H1 (cell line): ENCODE measurements at regions not wholly inside any gene's neighbourhood (a gene's known extent, or its start where the extent isn't known, plus 50 kb on each side); places are given as distances from the start of the nearest gene placed in this dataset.

Source experiments
- CTCF ChIA-PET: fragments of 300-600 bp; sonication (Branson Sonifier 250); formaldehyde crosslinking; loops from one replicate; lab custom pipeline; 2021; ENCODE audit not compliant: partially characterized antibody; lab: Charles Lee
- POLR2A ChIA-PET: fragments of 300-600 bp; sonication (Branson Sonifier 250); formaldehyde crosslinking; loops from one replicate; lab custom pipeline; 2021; ENCODE audit warnings: inconsistent platforms; ENCODE audit not compliant: partially characterized antibody; lab: Charles Lee
- DNase-seq, 2 experiments: peaks; one replicate each; pipeline versions ENCODE4 v3.0.0 to v3.0.0-alpha.2; 2010 to 2022; ENCODE audit warnings: low spot score in 2 of 2, low read depth in 1 of 2, mixed read lengths in 1 of 2
- FAIRE-seq: peaks from 2 replicates; lab custom pipeline; 2011; peaks lifted over from hg19 to GRCh38; lab: Jason Lieb, UNC
- H2AFZ ChIP-seq: 2 replicates; pipeline ENCODE4 v1.8.1; 2012; ENCODE audit warnings: low read length, inconsistent platforms
- H2AK5ac ChIP-seq: 2 replicates; pipeline ENCODE4 v1.6.1; 2013; ENCODE audit warnings: low read depth, low read length
- H2BK120ac ChIP-seq: replicated peaks from 2 replicates; pipeline ENCODE3; 2013; ENCODE audit warnings: low read depth, low read length, inconsistent platforms
- H2BK12ac ChIP-seq: 2 replicates; pipeline ENCODE4 v1.6.1; 2013; ENCODE audit warnings: low read depth, low read length
- H2BK15ac ChIP-seq: 2 replicates; pipeline ENCODE4 v1.6.1; 2013; ENCODE audit warnings: low read length
- H2BK20ac ChIP-seq: 2 replicates; pipeline ENCODE4 v1.6.1; 2013; ENCODE audit warnings: low read length
- H2BK5ac ChIP-seq: 2 replicates; pipeline ENCODE4 v1.6.1; 2013; ENCODE audit warnings: low read depth, low read length
- H3K14ac ChIP-seq: 2 replicates; pipeline ENCODE4 v1.6.1; 2013; ENCODE audit warnings: inconsistent platforms; ENCODE audit not compliant: insufficient read length
- H3K18ac ChIP-seq: 2 replicates; pipeline ENCODE4 v1.6.1; 2013; ENCODE audit warnings: low read length; ENCODE audit errors: extremely low read depth
- H3K23ac ChIP-seq: 2 replicates; pipeline ENCODE4 v1.6.1; 2013; ENCODE audit warnings: inconsistent platforms; ENCODE audit not compliant: insufficient read length
- H3K23me2 ChIP-seq: 2 replicates; pipeline ENCODE4 v1.6.1; 2013; ENCODE audit warnings: low read depth, low read length
- H3K27ac ChIP-seq: 2 replicates; pipeline ENCODE4 v1.6.1; 2011; ENCODE audit warnings: low read depth, low read length, inconsistent platforms
- H3K27me3 ChIP-seq, 4 experiments: replicated peaks in 1 of 4; 1 replicate in 1 of 4; 2 replicates in 3 of 4; pipeline versions ENCODE4 v1.6.1 to v1.8.1; 2011 to 2013; ENCODE audit warnings: low read length in 3 of 4, mild to moderate bottlenecking in 3 of 4, inconsistent platforms in 2 of 4, mixed read lengths in 2 of 4, moderate library complexity in 1 of 4; ENCODE audit not compliant: control insufficient read depth in 3 of 4, insufficient read depth in 3 of 4; ENCODE audit errors: extremely low read depth in 1 of 4
- H3K36me3 ChIP-seq, 4 experiments: 2 replicates each; pipeline versions ENCODE4 v1.6.1 to v1.8.1; 2011 to 2013; ENCODE audit warnings: mild to moderate bottlenecking in 4 of 4, low read length in 3 of 4, moderate library complexity in 2 of 4, control low read depth in 1 of 4, inconsistent platforms in 1 of 4; ENCODE audit not compliant: insufficient read depth in 4 of 4, control insufficient read depth in 2 of 4
- H3K4ac ChIP-seq: replicated peaks from 2 replicates; pipeline ENCODE3; 2013; ENCODE audit warnings: low read length, low read depth, mixed read lengths, inconsistent platforms; ENCODE audit not compliant: insufficient read length
- H3K4me1 ChIP-seq, 4 experiments: replicated peaks in 1 of 4; 1 replicate in 1 of 4; 2 replicates in 3 of 4; pipeline versions ENCODE4 v1.6.1 to v1.8.1; 2011 to 2013; ENCODE audit warnings: low read length in 3 of 4, inconsistent platforms in 2 of 4, mixed read lengths in 1 of 4; ENCODE audit not compliant: insufficient read depth in 4 of 4, control insufficient read depth in 3 of 4
- H3K4me2 ChIP-seq, 2 experiments: 2 replicates each; pipeline versions ENCODE4 v1.6.1 to v1.8.1; 2011 to 2013; ENCODE audit warnings: low read depth in 2 of 2, low read length in 2 of 2, control low read depth in 1 of 2, inconsistent platforms in 1 of 2, mild to moderate bottlenecking in 1 of 2; ENCODE audit not compliant: insufficient read depth in 1 of 2
- H3K4me3 ChIP-seq, 4 experiments: fragments of 200-600, 300-600 bp in 1 of 4; sonication (generic), shearing (Covaris generic), sonication (Bioruptor Twin) in 1 of 4; 2 replicates each; pipeline versions ENCODE4 v1.5.1 to v1.8.1; 2011 to 2016; ENCODE audit warnings: low read length in 4 of 4, low read depth in 3 of 4, control low read depth in 2 of 4, inconsistent platforms in 2 of 4, mild to moderate bottlenecking in 2 of 4, mixed read lengths in 1 of 4, moderate library complexity in 1 of 4; ENCODE audit not compliant: insufficient read depth in 2 of 4; ENCODE audit errors: extremely low read depth in 1 of 4
- H3K56ac ChIP-seq: replicated peaks from 2 replicates; pipeline ENCODE3; 2013; ENCODE audit warnings: low read depth, mild to moderate bottlenecking, mixed read lengths, low read length, inconsistent platforms; ENCODE audit not compliant: insufficient read length
- H3K79me1 ChIP-seq: 2 replicates; pipeline ENCODE4 v1.6.1; 2013; ENCODE audit warnings: low read depth, low read length, control low read depth
- H3K79me2 ChIP-seq, 2 experiments: 2 replicates each; pipeline versions ENCODE4 v1.6.1 to v1.8.1; 2012 to 2013; ENCODE audit warnings: low read length in 2 of 2, mild to moderate bottlenecking in 2 of 2, inconsistent platforms in 1 of 2; ENCODE audit not compliant: insufficient read depth in 2 of 2, control insufficient read depth in 1 of 2
- H3K9ac ChIP-seq, 4 experiments: replicated peaks in 1 of 4; 1 replicate in 1 of 4; 2 replicates in 3 of 4; pipeline versions ENCODE4 v1.6.1 to v1.8.1; 2011 to 2013; ENCODE audit warnings: low read depth in 3 of 4, low read length in 3 of 4, control low read depth in 2 of 4, mild to moderate bottlenecking in 2 of 4, moderate library complexity in 2 of 4, inconsistent platforms in 1 of 4; ENCODE audit errors: extremely low read depth in 1 of 4
- H3K9me3 ChIP-seq, 2 experiments: 2 replicates each; pipeline versions ENCODE4 v1.6.1 to v1.8.1; 2012 to 2013; ENCODE audit warnings: mild to moderate bottlenecking in 2 of 2, moderate library complexity in 2 of 2, control low read depth in 1 of 2, inconsistent platforms in 1 of 2, low read depth in 1 of 2, low read length in 1 of 2, mixed read lengths in 1 of 2; ENCODE audit not compliant: insufficient read depth in 2 of 2
- H4K20me1 ChIP-seq, 2 experiments: replicated peaks in 1 of 2; 2 replicates each; pipeline versions ENCODE3 to v1.8.1; 2011 to 2013; ENCODE audit warnings: inconsistent platforms in 2 of 2, low read length in 2 of 2, mild to moderate bottlenecking in 1 of 2; ENCODE audit not compliant: insufficient read depth in 2 of 2, control insufficient read depth in 1 of 2
- H4K5ac ChIP-seq: 2 replicates; pipeline ENCODE4 v1.6.1; 2013; ENCODE audit warnings: low read length, low read depth, mixed read lengths, inconsistent platforms; ENCODE audit not compliant: insufficient read length
- H4K8ac ChIP-seq: 2 replicates; pipeline ENCODE4 v1.8.0; 2013; ENCODE audit warnings: mild to moderate bottlenecking, moderate library complexity, low read length, inconsistent platforms; ENCODE audit not compliant: insufficient read depth; ENCODE audit errors: extremely low read depth
- H4K91ac ChIP-seq: replicated peaks from 2 replicates; pipeline ENCODE3; 2013; ENCODE audit warnings: low read length, mixed read lengths, inconsistent platforms; ENCODE audit not compliant: insufficient read length
- GABPA ChIP-seq: IDR thresholded peaks from 2 replicates; pipeline ENCODE4 v1.6.1; 2011; ENCODE audit warnings: mild to moderate bottlenecking, low read length, moderate library complexity, borderline replicate concordance; ENCODE audit not compliant: insufficient read depth
- JUN ChIP-seq: IDR thresholded peaks from 2 replicates; pipeline ENCODE4 v1.6.1; 2011; ENCODE audit warnings: low read depth, mild to moderate bottlenecking, improper control_type of control experiment, low read length
- JUND ChIP-seq: IDR thresholded peaks from 2 replicates; pipeline ENCODE4 v1.6.1; 2011; ENCODE audit warnings: mild to moderate bottlenecking, improper control_type of control experiment, low read length
- KDM1A ChIP-seq: fragments of 200-600, 300-600 bp; sonication (generic); IDR thresholded peaks from 2 replicates; pipeline ENCODE4 v1.7.1; 2016; ENCODE audit warnings: mild to moderate bottlenecking, low read length, borderline replicate concordance
- RAD21 ChIP-seq, 2 experiments: IDR thresholded peaks in 1 of 2; conservative IDR thresholded peaks in 1 of 2; 2 replicates each; pipeline ENCODE4 v1.6.1; 2011; ENCODE audit warnings: low read depth in 2 of 2, low read length in 2 of 2, improper control_type of control experiment in 1 of 2, inconsistent platforms in 1 of 2, mild to moderate bottlenecking in 1 of 2, moderate library complexity in 1 of 2
- RBBP5 ChIP-seq: IDR thresholded peaks from 2 replicates; pipeline ENCODE4 v1.7.1; 2012; ENCODE audit warnings: low read depth, mild to moderate bottlenecking, inconsistent platforms, low read length, moderate library complexity, borderline replicate concordance
- RFX5 ChIP-seq: IDR thresholded peaks from 2 replicates; pipeline ENCODE4 v1.6.1; 2011; ENCODE audit warnings: low read depth, low read length, improper control_type of control experiment, borderline replicate concordance
- SIRT6 ChIP-seq: IDR thresholded peaks from one replicate; pipeline ENCODE4 v1.7.1; 2012; ENCODE audit warnings: low read length, inconsistent platforms
- SIX5 ChIP-seq: IDR thresholded peaks from 2 replicates; pipeline ENCODE4 v1.6.1; 2011; ENCODE audit warnings: mild to moderate bottlenecking, low read depth, low read length
- SP2 ChIP-seq: IDR thresholded peaks from 2 replicates; pipeline ENCODE4 v1.6.1; 2012; ENCODE audit warnings: mild to moderate bottlenecking, low read length, inconsistent platforms
- SUZ12 ChIP-seq: fragments of 200-600 bp; sonication (generic); IDR thresholded peaks from 2 replicates; pipeline ENCODE4 v1.6.1; 2012; ENCODE audit warnings: mild to moderate bottlenecking, inconsistent platforms, low read length, moderate library complexity, mixed read lengths
- YY1 ChIP-seq: IDR thresholded peaks from 2 replicates; pipeline ENCODE4 v1.6.1; 2011; ENCODE audit warnings: low read depth, mild to moderate bottlenecking, low read length
- WGBS, 2 experiments: shearing (Covaris generic) in 1 of 2; methylation state at CpG; one replicate each; pipeline versions ENCODE4 v1.1.6 to v1.1.7; 2013 to 2015; ENCODE audit warnings: low lambda C conversion rate in 2 of 2, mixed read lengths in 2 of 2, inconsistent platforms in 1 of 2, low coverage in 1 of 2, missing lambda C conversion rate in 1 of 2; ENCODE audit not compliant: insufficient replicate concordance in 2 of 2, insufficient coverage in 1 of 2, insufficient read length in 1 of 2; ENCODE audit errors: extremely low coverage in 1 of 2, missing lambda C conversion rate in 1 of 2; 5-methylcytosine and 5-hydroxymethylcytosine counted together
- TF ChIP-seq, protein P1 (sequence below): IDR thresholded peaks from 2 replicates; pipeline ENCODE4 v1.6.1; 2012; ENCODE audit warnings: inconsistent platforms
- TF ChIP-seq, protein P2 (sequence below): IDR thresholded peaks from 2 replicates; pipeline ENCODE4 v1.6.1; 2011; ENCODE audit warnings: low read length, improper control_type of control experiment

DNA sequence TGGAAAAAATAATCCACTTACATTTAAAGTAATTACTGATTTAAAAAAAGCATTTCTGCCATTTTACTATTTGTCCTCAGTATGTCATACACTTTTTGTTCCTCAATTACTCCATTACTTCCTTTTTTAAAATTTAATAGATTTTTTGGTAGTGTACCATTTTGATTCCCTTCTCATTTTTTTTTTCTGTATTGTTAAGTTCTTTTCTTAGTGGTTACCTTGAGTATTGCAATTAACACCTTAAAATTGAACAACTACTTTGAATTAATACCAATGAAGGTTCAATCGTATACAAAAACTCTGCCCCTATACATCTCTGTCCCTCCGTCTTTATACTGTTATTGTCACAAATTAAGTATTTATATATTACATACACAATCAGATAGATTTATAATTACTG, 240.6 kb upstream of the LMCD1 start:
- H4K20me1 ChIP-seq: no peaks in the 10 kb centered on the region
- WGBS, 2 experiments: 50% methylated on average over 2 of the region's 2 CpGs; no CpG with 5 or more reads in 1 of the 2 experiments
- H4K91ac ChIP-seq: no peak overlapping the region
- TF ChIP-seq, protein P1, sequence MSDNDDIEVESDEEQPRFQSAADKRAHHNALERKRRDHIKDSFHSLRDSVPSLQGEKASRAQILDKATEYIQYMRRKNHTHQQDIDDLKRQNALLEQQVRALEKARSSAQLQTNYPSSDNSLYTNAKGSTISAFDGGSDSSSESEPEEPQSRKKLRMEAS: no peak
- TF ChIP-seq SP2 (no peak), SIRT6 (no peak), SIX5 (no peak), YY1 (no peak), RAD21 (IDR thresholded peaks at IDR 0.05 in 1 of 2, conservative IDR thresholded peaks at IDR 0.05 in 1 of 2; ENCODE audit: low read depth in 2 of 2, low read length in 2 of 2) (no peak), RFX5 (no peak), JUN (no peak), JUND (no peak), KDM1A (no peak), RBBP5 (no peak), GABPA (no peak), SUZ12 (no peak)
- TF ChIP-seq, protein P2, sequence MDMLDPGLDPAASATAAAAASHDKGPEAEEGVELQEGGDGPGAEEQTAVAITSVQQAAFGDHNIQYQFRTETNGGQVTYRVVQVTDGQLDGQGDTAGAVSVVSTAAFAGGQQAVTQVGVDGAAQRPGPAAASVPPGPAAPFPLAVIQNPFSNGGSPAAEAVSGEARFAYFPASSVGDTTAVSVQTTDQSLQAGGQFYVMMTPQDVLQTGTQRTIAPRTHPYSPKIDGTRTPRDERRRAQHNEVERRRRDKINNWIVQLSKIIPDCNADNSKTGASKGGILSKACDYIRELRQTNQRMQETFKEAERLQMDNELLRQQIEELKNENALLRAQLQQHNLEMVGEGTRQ: no peak

More for the DNA sequence above, 240.6 kb upstream of the LMCD1 start:
- Histone ChIP-seq H3K27me3 (no peaks in the 10 kb centered on the region), H3K18ac (no peak overlapping the region), H3K4ac (no peak overlapping the region), H3K36me3 (no peaks in the 10 kb centered on the region; a peak in 2 of 8 replicates), H3K79me1 (no peaks in the 10 kb centered on the region), H2BK20ac (no peak overlapping the region), H2AFZ (no peak overlapping the region), H3K56ac (no peak overlapping the region), H2BK5ac (no peak overlapping the region), H3K4me3 (no peak overlapping the region), H3K23ac (no peak overlapping the region), H3K27ac (no peak overlapping the region), H3K4me2 (no peak overlapping the region), H2BK120ac (no peak overlapping the region), H2BK15ac (no peak overlapping the region), H4K5ac (no peak overlapping the region), H2BK12ac (no peak overlapping the region), H2AK5ac (no peak overlapping the region), H3K4me1 (no peaks in the 10 kb centered on the region), H3K14ac (no peak overlapping the region), H4K8ac (no peak overlapping the region), H3K23me2 (no peaks in the 10 kb centered on the region; the same call in 1 of the 2 replicates), H3K9me3 (no peaks in the 10 kb centered on the region; a peak in 1 of 4 replicates), H3K9ac (no peak overlapping the region), H3K79me2 (no peaks in the 10 kb centered on the region)
- POLR2A ChIA-PET: no interaction called here
- FAIRE-seq (no peak), DNase-seq (no peak)
- CTCF ChIA-PET: interaction anchor here (0.7 kb wide), 1 partner anchor 12 kb away, joined by 3 read pairs; no protein-coding TSS in a partner anchor
